ENCODE measurements at regions not wholly inside any gene's neighbourhood (a gene's known extent, or its start where the extent isn't known, plus 50 kb on each side); places are given as distances from the start of the nearest gene placed in this dataset.

DNA sequence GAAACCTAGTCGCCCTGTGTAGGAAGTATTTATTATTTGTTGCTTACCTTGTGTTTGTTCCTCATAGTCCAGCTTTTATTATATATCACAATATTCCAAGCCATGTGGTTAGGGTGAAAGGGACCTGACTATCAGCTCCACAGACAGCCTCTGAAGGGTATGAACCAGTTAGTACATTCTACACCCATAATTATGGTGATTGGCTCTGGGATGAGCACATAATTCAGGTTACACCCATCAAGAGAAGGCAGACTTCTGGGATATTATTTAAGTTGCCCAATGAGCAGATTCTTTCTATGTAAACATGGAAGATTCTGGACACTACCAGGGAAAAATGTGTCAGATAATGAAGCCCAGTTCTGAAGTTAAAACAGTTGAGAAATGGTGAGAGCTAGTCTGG is 168.0 kb downstream of the KIF4B start:
- no TSS peak for BruUV-seq (replicated peaks)
- TF ChIP-seq MECOM (CRISPR knock-in tag; IDR thresholded peaks at IDR 0.05) (no peak), SMARCA5 (IDR thresholded peaks at IDR 0.05) (no peak), TCF7 (IDR thresholded peaks at IDR 0.05; ENCODE audit: borderline replicate concordance) (no peak), RCOR1 (IDR thresholded peaks at IDR 0.05; ENCODE audit: borderline replicate concordance in 1 of 2, low read depth in 2 of 2, low read length in 2 of 2) (no peak), RBM25 (IDR thresholded peaks at IDR 0.05; ENCODE audit: low read depth, low read length, severe bottlenecking) (no peak), SOX6 (IDR thresholded peaks at IDR 0.05) (no peak), ETS2 (tag; IDR thresholded peaks at IDR 0.05; ENCODE audit: borderline replicate concordance, poor library complexity, severe bottlenecking) (no peak), ZEB2 (IDR thresholded peaks at IDR 0.05) (no peak), FOXK2 (conservative IDR thresholded peaks at IDR 0.05 in 1 of 2, IDR thresholded peaks at IDR 0.05 in 1 of 2; ENCODE audit: low read depth in 2 of 2) (no peak), RUNX1 (IDR thresholded peaks at IDR 0.05; ENCODE audit: low read depth) (no peak), HCFC1 (IDR thresholded peaks at IDR 0.05; ENCODE audit: low read depth, low read length) (no peak), ZNF830 (CRISPR knock-in tag; IDR thresholded peaks at IDR 0.05) (no peak), KDM4B (IDR thresholded peaks at IDR 0.05; ENCODE audit: borderline replicate concordance in 2 of 2, low read depth in 1 of 2) (no peak), PHB2 (IDR thresholded peaks at IDR 0.05; ENCODE audit: low read depth) (no peak)
- TF ChIP-seq, protein P1, sequence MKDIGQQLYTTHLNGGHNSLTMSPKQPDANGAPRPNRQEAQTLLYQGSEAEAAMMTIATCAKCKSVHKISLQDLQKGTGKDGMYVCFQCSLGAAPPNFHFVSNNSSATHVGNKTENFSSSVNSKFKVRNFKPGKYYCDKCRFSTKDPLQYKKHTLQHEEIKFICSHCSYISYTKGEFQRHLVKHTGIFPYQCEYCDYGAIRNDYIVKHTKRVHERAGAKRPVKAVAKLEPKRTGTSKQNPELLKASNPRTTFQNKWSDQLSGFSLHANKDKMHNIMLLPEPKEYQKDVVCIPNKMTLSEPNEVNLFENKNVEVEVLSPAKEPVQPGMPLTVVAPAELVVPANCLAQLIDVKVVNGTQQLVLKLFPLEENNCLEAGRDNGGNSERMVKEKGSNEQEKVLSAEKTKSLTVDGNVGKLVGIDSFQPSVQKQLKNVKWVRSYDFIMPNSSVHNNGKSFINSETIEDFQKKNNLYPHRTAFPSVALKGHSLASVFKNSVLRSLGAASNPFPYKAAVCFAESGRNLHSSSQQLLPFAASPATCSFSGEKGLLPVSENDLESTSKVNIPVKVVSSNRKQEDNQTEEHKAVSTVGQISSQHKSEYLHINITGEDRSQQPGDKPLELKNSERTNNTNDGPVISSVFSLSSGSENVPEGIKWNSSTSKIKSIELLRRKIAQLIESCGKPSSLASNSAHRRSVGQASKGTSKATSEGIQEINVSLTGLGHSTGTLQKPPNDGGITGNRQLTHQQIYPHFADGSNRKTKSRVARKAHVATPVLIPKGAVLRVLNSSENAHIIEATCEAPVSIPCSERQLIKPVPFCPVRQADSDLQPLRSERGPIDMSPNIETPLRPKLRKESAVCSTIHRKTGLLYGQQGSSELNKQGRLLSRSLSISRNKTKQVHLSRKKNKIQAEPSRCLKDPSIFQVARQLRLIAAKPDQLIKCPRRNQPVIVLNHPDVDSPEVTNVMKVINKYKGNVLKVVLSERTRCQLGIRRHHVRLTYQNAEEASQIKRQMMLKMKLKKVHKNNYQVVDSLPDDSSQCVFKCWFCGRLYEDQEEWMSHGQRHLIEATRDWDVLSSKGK (CRISPR knock-in tag; IDR thresholded peaks at IDR 0.05), result no peak
- TF ChIP-seq, protein P2, sequence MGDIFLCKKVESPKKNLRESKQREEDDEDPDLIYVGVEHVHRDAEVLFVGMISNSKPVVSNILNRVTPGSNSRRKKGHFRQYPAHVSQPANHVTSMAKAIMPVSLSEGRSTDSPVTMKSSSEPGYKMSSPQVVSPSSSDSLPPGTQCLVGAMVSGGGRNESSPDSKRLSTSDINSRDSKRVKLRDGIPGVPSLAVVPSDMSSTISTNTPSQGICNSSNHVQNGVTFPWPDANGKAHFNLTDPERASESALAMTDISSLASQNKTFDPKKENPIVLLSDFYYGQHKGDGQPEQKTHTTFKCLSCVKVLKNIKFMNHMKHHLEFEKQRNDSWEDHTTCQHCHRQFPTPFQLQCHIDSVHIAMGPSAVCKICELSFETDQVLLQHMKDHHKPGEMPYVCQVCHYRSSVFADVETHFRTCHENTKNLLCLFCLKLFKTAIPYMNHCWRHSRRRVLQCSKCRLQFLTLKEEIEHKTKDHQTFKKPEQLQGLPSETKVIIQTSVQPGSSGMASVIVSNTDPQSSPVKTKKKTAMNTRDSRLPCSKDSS (IDR thresholded peaks at IDR 0.05; ENCODE audit: low read depth, partially characterized antibody), result no peak

More for the DNA sequence above, 168.0 kb downstream of the KIF4B start:
- Histone ChIP-seq H3K27ac (ENCODE audit: extremely low read depth, low read depth, low read length) (no peak overlapping the region), H3K4me2 (ENCODE audit: insufficient read depth, low read length) (no peak overlapping the region), H3K9ac (ENCODE audit: insufficient read depth in 1 of 2, low read depth in 2 of 2, low read length in 2 of 2) (no peak overlapping the region), H3K9me3 (replicated peaks; ENCODE audit: control insufficient read depth, insufficient read depth, low read depth, low read length) (no peaks in the 10 kb centered on the region), H3K36me3 (ENCODE audit: control insufficient read depth, insufficient read depth, low read length) (no peaks in the 10 kb centered on the region), H3K27me3 (ENCODE audit: control insufficient read depth in 2 of 2, insufficient read depth in 2 of 2, low read length in 2 of 2) (no peaks in the 10 kb centered on the region), H4K20me1 (replicated peaks; ENCODE audit: control insufficient read depth, insufficient read depth, low read length) (no peaks in the 10 kb centered on the region), H2AFZ (ENCODE audit: low read depth, low read length) (no peak overlapping the region), H3K4me1 (replicated peaks in 1 of 2; ENCODE audit: control insufficient read depth in 2 of 2, insufficient read depth in 2 of 2, low read length in 2 of 2) (no peaks in the 10 kb centered on the region), H3K79me2 (ENCODE audit: control insufficient read depth, insufficient read depth, low read length) (no peaks in the 10 kb centered on the region), H3K9me1 (ENCODE audit: control insufficient read depth, insufficient read depth, low read length) (no peaks in the 10 kb centered on the region), H3K4me3 (no peak overlapping the region)
- no peak for ATAC-seq
- intact Hi-C loops (cut with micrococcal nuclease) (no loop called here), in situ Hi-C loops (cut with MboI) (no loop called here)
- ChIA-PET POLR2A (no interaction called here), CTCF (ENCODE audit: low intra/inter-chr PET ratio) (interaction anchor here (0.7 kb wide), 1 partner anchor 1109 kb away, joined by 3 read pairs; no protein-coding TSS in a partner anchor)
- no peak for FAIRE-seq
- DNase-seq (ENCODE audit: extremely low read depth in 1 of 4, low spot score in 3 of 4), result no peak
- 0% methylated on average over 1 of the region's 1 CpG for WGBS (ENCODE audit: insufficient coverage, low coverage, missing lambda C conversion rate)
